NCI-H187 (cell line): ENCODE measurements at regions not wholly inside any gene's neighbourhood (a gene's known extent, or its start where the extent isn't known, plus 50 kb on each side); places are given as distances from the start of the nearest gene placed in this dataset.

ENCODE experiments used
- DNase-seq, 2 experiments: peaks; one replicate each; lab custom pipeline; 2025; lab: John Stamatoyannopoulos, UW

GRCh38 chr15:62777671-62778070, 264.9 kb upstream of the TPM1 start:
- no peak for DNase-seq

GRCh38 chr15:62779036-62779770, 263.3 kb upstream of the TPM1 start:
- DNase-seq = no peak

DNA sequence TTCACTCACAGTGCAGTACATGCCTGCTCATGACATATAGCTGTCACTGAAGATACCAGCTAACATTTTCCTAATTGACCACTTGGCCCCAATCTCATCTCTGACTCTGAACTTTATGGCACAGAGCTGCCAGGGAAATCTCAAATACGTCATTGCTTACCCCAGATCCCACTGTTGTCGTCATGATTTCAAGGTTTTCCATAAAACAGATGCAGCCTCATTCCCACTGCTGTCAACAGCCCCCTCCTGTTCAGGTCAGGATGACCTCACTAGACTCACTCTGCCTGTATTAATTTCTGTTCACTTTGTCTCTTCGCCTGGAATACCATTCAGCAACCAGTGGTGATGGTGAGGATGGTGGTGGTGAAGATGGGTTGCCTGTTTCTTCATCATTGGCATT, 262.6 kb upstream of the TPM1 start:
- no peak for DNase-seq

GRCh38 chr15:62781081-62781497, 261.5 kb upstream of the TPM1 start:
- DNase-seq = no peak

GRCh38 chr15:62782071-62782841, 260.3 kb upstream of the TPM1 start:
- no peak for DNase-seq

DNA sequence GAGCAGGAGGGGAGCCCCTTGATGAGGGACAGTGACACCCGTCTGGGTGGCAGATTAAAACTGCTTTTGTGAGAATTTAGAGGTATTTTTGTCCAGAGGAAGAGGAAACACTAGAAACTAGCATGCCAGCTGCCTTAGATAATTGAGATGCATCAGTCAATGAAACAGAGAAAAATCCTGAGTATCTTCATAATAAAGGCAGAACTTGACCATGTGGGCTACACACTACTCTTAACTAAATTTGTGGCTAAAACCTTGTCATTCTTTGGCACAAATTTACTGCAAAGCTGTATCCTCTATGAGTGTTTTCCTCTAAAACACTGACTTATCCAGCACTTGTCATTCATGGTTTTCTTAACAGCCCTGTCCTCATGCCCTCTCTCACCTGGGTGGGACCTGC, 259.7 kb upstream of the TPM1 start:
- DNase-seq = no peak

DNA sequence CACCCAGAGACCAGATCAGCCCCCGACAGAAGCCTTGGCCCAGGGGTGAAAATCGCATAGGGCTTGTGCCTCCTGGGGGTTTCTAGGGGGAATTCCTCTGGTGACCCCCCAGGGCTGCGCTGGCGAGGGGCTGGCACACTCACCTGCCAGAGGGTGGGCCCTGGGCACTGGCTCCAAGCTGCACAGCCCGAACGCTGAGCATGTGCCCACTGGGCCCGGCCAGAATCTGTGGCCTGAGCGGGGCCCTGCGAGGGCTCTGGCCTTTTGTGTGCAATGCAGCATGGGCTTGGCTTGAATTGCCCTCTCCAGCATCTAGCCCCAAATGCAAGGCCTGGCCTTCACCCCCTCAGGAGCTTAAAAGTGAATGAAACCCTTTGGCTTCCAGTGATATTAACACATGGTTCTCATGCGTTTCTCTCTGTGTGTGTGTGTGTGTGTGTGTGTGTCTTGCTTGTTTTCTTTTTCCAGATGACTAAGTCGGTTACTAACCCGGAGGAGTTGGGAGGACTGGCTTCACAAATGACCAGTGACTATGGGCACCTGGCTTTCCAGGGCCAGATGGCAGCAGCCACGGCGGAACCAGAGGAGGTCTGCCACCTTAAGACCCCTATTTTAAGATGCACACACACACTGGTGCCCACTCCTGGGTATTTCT, 259.1 kb upstream of the TPM1 start:
- DNase-seq = no peak

GRCh38 chr15:62785881-62786828, 256.4 kb upstream of the TPM1 start:
- no peak for DNase-seq

- DNase-seq = no peak
Observed at GRCh38 chr15:62787401-62787800, 255.1 kb upstream of the TPM1 start.

DNA sequence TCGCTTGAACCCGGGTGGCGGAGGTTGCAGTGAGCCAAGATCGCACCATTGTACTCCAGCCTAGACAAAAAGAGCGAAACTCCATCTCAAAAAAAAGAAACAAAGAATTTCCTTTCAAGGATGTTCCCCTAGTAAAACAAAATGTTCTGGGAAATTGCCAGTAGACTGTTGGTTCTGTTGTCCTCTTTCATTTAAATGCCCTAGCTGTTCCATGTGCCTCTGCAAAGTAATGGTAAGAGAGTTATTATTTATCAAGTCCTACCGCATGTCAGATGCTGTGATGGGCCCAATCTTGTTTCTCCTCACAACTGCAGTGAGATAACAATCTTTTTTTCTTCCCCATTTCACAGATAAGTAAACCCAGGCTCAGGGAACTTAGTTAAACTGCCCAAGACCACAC, 254.3 kb upstream of the TPM1 start:
- no peak for DNase-seq

GRCh38 chr15:62790546-62790945, 252.0 kb upstream of the TPM1 start:
- DNase-seq = no peak

- no peak for DNase-seq
Observed at GRCh38 chr15:62791694-62792093, 250.9 kb upstream of the TPM1 start.

DNA sequence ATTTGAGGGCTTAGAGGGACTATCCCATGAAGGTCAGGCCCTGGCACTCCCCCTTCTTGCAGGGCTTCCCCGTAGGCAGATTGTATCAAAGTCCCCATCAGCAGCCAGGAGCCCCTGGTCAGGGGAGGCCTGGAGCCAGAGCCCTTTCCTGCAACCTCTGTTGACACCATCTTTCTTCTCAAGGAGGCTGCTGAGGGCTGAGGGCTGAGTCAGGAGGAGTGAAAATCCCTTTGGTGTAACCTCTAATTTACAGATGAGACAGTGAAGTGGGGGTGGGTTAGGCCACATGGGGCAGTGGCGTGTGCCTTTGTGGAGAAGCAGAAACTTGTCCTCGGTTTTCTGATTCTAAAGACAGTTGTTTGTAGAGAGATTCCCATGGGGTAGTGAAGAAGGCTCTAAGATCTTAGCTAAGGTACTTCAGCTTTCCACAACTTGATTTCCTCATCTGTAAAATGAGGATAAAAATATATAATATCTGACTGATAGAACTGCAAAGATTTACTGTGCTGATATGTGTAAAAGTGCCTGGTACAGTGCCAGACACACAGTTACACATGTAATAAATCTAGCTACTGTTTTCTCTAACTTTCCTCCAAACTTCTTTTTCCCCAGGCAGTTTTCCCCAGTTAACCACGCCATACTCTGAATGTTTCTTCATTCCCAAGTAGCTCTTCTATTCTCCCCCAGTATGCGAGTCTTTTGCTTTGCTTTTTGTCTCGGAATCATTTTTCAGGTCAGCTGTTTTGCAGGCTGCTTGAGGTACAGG, 249.4 kb upstream of the TPM1 start:
- no peak for DNase-seq

DNA sequence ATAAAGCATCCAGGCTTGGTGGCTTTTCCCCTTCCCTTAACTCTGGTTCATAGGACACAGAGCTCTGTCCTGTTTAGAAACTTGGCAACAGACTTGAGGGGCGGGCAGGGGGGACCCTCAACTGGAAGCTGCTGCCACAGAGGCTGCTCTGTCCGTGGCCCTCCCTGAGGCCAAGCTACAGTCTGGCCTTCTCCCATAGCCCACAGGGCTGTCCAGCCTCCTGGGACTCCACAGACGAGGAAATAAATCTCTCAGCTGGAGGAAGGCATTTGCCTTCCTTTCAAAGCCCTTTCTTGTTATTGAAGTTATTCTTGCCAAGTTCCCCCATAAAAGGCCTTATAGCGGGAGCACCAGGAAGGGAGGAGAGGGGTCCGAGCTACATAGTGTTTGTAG, 248.8 kb upstream of the TPM1 start:
- no peak for DNase-seq

- no peak for DNase-seq
Observed at GRCh38 chr15:62795171-62795570, 247.4 kb upstream of the TPM1 start.

- DNase-seq = no peak
Observed at GRCh38 chr15:62795700-62796695, 246.5 kb upstream of the TPM1 start.

DNA sequence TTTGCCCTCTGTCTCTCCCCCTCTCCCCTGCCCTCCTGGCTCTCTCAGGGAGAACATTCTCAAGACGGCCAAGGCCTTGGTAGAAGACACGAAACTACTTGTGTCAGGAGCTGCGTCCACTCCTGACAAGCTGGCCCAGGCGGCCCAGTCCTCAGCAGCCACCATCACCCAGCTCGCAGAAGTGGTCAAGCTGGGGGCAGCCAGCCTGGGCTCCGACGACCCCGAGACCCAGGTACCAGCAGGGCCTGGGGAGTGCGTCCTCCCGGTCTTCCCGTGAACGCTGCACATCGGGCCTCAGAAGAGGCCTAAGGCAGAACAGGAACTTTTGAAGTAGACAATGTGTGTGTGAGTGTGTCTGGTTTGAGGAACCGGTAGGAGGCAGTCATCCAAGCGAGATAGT, 245.4 kb upstream of the TPM1 start:
- no peak for DNase-seq

DNA sequence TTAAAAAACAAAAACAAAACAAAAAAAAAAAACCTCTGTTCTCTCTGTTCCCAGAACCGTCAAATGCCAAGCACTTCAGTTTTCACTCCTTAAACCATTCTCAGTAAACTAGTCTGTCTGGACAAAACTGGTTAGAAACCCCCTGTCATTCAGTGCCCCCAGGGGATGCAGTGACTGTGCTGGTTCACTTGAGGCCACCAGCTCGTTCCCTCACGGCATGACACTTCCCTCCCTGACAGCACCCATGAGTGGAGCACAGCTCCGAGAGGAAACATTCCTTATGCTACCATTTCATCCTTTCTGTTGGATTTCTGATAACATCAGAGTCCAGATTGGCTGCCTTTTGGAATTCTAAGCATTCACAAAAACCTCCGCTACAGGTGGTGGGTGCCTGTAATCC, 244.0 kb upstream of the TPM1 start:
- DNase-seq = no peak

DNA sequence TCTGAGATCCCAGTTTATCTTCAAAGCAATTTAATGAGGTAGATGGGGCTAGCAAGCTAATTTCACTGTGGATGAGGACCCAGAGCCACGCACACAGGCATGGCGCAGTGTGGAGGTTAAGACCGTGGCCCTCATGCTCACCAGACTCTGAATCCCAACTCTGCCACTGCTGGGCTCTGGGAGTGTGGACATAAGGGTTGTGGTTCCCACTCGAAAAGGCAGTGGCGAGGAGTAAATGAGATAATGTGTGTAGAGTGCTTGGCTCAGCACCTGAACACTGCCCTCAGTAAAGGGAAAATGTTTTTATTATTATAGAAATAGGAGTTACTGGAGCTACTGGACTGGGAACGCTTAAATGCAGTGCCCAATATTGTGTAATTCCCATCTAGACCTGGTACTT, 243.5 kb upstream of the TPM1 start:
- peak in 1 of 2 experiments; percentile 23 for DNase-seq

DNA sequence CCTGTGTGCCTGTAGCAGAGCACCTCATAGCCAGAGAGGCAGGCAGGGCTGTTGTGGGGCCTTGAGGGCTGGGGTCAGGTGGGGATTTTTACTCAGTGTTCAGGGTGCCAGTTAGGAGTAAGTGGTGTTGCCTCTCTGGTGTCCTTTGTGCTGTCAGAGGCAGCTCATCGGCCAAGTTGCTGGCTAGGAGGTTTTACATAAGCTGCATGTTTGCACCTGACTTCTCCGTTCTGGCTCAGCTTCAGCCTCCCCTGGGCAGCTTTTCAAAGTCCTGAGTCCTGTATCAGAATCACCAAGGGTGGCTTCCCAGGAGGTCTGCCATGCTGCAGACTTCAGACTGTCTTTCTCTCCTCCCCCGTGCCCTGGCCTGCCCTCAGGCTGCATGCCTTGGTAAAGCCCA, 242.6 kb upstream of the TPM1 start:
- no peak for DNase-seq
